ENCODE measurements at regions not wholly inside any gene's neighbourhood (a gene's known extent, or its start where the extent isn't known, plus 50 kb on each side); places are given as distances from the start of the nearest gene placed in this dataset.

DNA sequence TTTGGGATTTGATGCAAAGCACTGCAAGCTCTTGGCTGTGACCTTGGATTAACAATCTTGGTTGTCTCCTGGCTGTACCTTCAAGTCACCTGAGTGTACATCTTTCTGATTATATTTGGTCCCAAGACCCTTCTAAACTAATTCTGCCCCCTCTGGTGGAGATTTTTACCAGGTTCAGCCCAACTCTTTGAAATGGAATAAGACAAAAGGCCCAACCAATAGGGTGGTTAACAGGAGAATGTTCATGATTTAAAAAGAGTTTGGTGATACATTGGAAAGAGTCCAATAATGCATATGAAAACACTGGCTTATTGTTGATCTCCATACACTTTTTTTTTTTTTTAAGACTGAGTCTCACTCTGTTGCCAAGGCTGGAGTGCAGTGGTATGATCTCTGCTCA is 77.5 kb upstream of the CD83 start:
- Mint-ChIP-seq H3K4me1 (peaks cover 14% of the 10 kb centered on the region), H3K27ac (no peak overlapping the region), H3K9me3 (no peaks in the 10 kb centered on the region), H3K4me3 (no peak overlapping the region), H3K36me3 (no peaks in the 10 kb centered on the region), H3K27me3 (ENCODE audit: low read depth in 3 of 3) (peaks cover 8% of the 10 kb centered on the region in 3 donors)
- TF ChIP-seq, protein P1, sequence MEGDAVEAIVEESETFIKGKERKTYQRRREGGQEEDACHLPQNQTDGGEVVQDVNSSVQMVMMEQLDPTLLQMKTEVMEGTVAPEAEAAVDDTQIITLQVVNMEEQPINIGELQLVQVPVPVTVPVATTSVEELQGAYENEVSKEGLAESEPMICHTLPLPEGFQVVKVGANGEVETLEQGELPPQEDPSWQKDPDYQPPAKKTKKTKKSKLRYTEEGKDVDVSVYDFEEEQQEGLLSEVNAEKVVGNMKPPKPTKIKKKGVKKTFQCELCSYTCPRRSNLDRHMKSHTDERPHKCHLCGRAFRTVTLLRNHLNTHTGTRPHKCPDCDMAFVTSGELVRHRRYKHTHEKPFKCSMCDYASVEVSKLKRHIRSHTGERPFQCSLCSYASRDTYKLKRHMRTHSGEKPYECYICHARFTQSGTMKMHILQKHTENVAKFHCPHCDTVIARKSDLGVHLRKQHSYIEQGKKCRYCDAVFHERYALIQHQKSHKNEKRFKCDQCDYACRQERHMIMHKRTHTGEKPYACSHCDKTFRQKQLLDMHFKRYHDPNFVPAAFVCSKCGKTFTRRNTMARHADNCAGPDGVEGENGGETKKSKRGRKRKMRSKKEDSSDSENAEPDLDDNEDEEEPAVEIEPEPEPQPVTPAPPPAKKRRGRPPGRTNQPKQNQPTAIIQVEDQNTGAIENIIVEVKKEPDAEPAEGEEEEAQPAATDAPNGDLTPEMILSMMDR (IDR thresholded peaks at IDR 0.05): no peak
- Histone ChIP-seq H4K20me1 (ENCODE audit: insufficient read depth, low read length) (no peaks in the 10 kb centered on the region), H2AFZ (ENCODE audit: insufficient read depth, low read depth, low read length, poor library complexity, severe bottlenecking) (no peak overlapping the region), H3K9ac (ENCODE audit: insufficient read depth, low read length, poor library complexity, severe bottlenecking) (no peak overlapping the region), H3K36me3 (replicated peaks in 1 of 2; ENCODE audit: control insufficient read depth in 1 of 2, insufficient read depth in 2 of 2, low read length in 2 of 2) (no peaks in the 10 kb centered on the region), H3K27ac (ENCODE audit: low read depth in 1 of 2, low read length in 2 of 2) (no peak overlapping the region), H3K4me3 (replicated peaks in 1 of 3; ENCODE audit: low read depth in 2 of 3, low read length in 3 of 3) (no peak overlapping the region), H3K9me3 (replicated peaks in 1 of 2; ENCODE audit: control insufficient read depth in 1 of 2, insufficient read depth in 1 of 2, low read length in 2 of 2) (no peaks in the 10 kb centered on the region), H3K4me2 (replicated peaks; ENCODE audit: extremely low read depth, low read length, poor library complexity, severe bottlenecking) (no peak overlapping the region), H3K4me1 (ENCODE audit: control insufficient read depth in 1 of 2, insufficient read depth in 2 of 2, low read length in 2 of 2) (peaks cover 9 to 12% of the 10 kb centered on the region in 2 donors), H3K27me3 (ENCODE audit: control insufficient read depth in 2 of 2, insufficient read depth in 2 of 2, low read length in 2 of 2) (no peaks in the 10 kb centered on the region), H3K79me2 (ENCODE audit: insufficient read depth, low read length) (no peaks in the 10 kb centered on the region)
- intact Hi-C loops (cut with micrococcal nuclease): loop anchor here in 1 of 2 donors (10.0 kb wide), 1 partner anchor 105 kb away; no protein-coding TSS in a partner anchor
- DNase-seq: no peak

DNA sequence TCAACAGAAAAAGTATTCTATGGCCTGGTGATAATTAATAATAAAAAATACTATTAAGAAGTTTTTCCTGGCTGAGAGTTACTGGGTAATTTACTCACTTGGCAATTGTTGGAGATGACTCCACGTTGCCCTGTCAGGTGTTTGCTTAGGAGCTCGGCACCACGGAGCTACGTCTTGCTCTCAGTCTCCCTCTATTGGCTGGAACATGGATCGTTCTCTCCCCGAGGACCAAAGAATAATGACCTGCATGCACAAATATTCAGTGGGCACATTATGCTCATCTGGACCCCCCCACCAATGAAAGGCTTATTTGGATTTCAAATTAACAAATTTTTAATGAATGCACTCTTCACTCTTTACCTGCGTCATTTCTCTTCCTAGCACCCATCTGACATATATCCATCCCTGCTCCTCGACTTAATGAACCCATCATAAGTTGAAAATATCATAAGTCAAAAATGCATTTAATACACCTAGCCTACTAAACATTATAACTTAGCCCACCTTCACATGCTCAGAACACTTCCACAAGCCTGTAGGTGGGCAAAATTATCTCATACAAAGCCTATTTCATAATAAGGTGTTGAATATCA is 71.0 kb upstream of the CD83 start:
- 12% methylated on average over 7 of the region's 8 CpGs for WGBS (ENCODE audit: insufficient coverage)
- DNase-seq: peak; percentile 25 to 52 (median 28)
- no peak overlapping the region for H2AFZ ChIP-seq (ENCODE audit: insufficient read depth, low read depth, low read length, poor library complexity, severe bottlenecking)
- H3K4me3 ChIP-seq (replicated peaks in 1 of 3; ENCODE audit: low read depth in 2 of 3, low read length in 3 of 3): no peak overlapping the region
- H3K27ac ChIP-seq (ENCODE audit: low read depth in 1 of 2, low read length in 2 of 2): no peak overlapping the region
- no peaks in the 10 kb centered on the region for H4K20me1 ChIP-seq (ENCODE audit: insufficient read depth, low read length)
- Mint-ChIP-seq H3K4me3 (no peak overlapping the region), H3K27ac (peak overlapping the region in 1 of 7 donors; percentile 8), H3K4me1 (no peaks in the 10 kb centered on the region), H3K9me3 (no peaks in the 10 kb centered on the region), H3K27me3 (ENCODE audit: low read depth in 3 of 3) (peaks cover 2 to 22% (median 4%) of the 10 kb centered on the region in 3 donors), H3K36me3 (no peaks in the 10 kb centered on the region)
- TF ChIP-seq, protein P1 (IDR thresholded peaks at IDR 0.05): peak; percentile 78
- intact Hi-C loops (cut with micrococcal nuclease): loop anchor here in 1 of 2 donors (10.0 kb wide), 1 partner anchor 98 kb away; no protein-coding TSS in a partner anchor
- H3K36me3 ChIP-seq (replicated peaks in 1 of 2; ENCODE audit: control insufficient read depth in 1 of 2, insufficient read depth in 2 of 2, low read length in 2 of 2): no peaks in the 10 kb centered on the region
- H3K27me3 ChIP-seq (ENCODE audit: control insufficient read depth in 2 of 2, insufficient read depth in 2 of 2, low read length in 2 of 2): no peaks in the 10 kb centered on the region
- H3K79me2 ChIP-seq (ENCODE audit: insufficient read depth, low read length): no peaks in the 10 kb centered on the region
- H3K9ac ChIP-seq (ENCODE audit: insufficient read depth, low read length, poor library complexity, severe bottlenecking): no peak overlapping the region
- no peaks in the 10 kb centered on the region for H3K4me1 ChIP-seq (ENCODE audit: control insufficient read depth in 1 of 2, insufficient read depth in 2 of 2, low read length in 2 of 2)
- H3K4me2 ChIP-seq (replicated peaks; ENCODE audit: extremely low read depth, low read length, poor library complexity, severe bottlenecking): no peak overlapping the region
- no peaks in the 10 kb centered on the region for H3K9me3 ChIP-seq (replicated peaks in 1 of 2; ENCODE audit: control insufficient read depth in 1 of 2, insufficient read depth in 1 of 2, low read length in 2 of 2)
